Esophagus muscularis mucosa (tissue), 3 donors: ENCODE measurements at regions not wholly inside any gene's neighbourhood (a gene's known extent, or its start where the extent isn't known, plus 50 kb on each side); places are given as distances from the start of the nearest gene placed in this dataset.

Source experiments
- CTCF ChIP-seq, 3 experiments: fragments of 200-600 bp in 2 of 3; fragments of 450-650 bp in 1 of 3; sonication (generic) in 2 of 3; IDR thresholded peaks; one replicate each; pipeline ENCODE4 v1.5.1; 2017 to 2019; ENCODE audit warnings: antibody characterized with exemption in 3 of 3, mild to moderate bottlenecking in 2 of 3, moderate library complexity in 1 of 3
- POLR2A ChIP-seq: fragments of 450-650 bp; IDR thresholded peaks from one replicate; pipeline ENCODE4 v1.6.1; 2017; ENCODE audit warnings: antibody characterized with exemption, moderate library complexity, mild to moderate bottlenecking, low read depth

GRCh38 chr7:145184956-145185355, 349.1 kb upstream of the TPK1 start:
- no peak for TF ChIP-seq CTCF (IDR thresholded peaks at IDR 0.05)
- no peak for TF ChIP-seq POLR2A
